ENCODE measurements at regions not wholly inside any gene's neighbourhood (a gene's known extent, or its start where the extent isn't known, plus 50 kb on each side); places are given as distances from the start of the nearest gene placed in this dataset.

- H3K18ac ChIP-seq (ENCODE audit: insufficient read length, low read depth, low read length): no peak overlapping the region
- Mint-ChIP-seq H3K4me1 (no peaks in the 10 kb centered on the region), H3K9me3 (no peaks in the 10 kb centered on the region), H3K4me3 (no peak overlapping the region), H3K27me3 (ENCODE audit: low read depth) (no peaks in the 10 kb centered on the region), H3K27ac (no peak overlapping the region), H3K36me3 (ENCODE audit: insufficient read depth in 1 of 3, low read depth in 3 of 3) (no peaks in the 10 kb centered on the region)
- no peak overlapping the region for H3T11ph ChIP-seq (ENCODE audit: low read length)
- WGBS (ENCODE audit: extremely low coverage, insufficient read length, low lambda C conversion rate): no CpG with 5 or more reads among the region's 2 CpGs
- no peaks in the 10 kb centered on the region for H3K79me1 ChIP-seq (ENCODE audit: insufficient read depth, low read depth, low read length, poor library complexity, severe bottlenecking)
- no peak overlapping the region for H3K9ac ChIP-seq (ENCODE audit: extremely low read depth, insufficient read length, low read length)
- H4K5ac ChIP-seq (ENCODE audit: insufficient read length, low read depth, low read length): no peak overlapping the region
- H4K8ac ChIP-seq (replicated peaks; ENCODE audit: insufficient read length, low read depth, low read length): no peak overlapping the region
- H3K56ac ChIP-seq (ENCODE audit: insufficient read length, low read depth, low read length): no peak overlapping the region
- H2BK120ac ChIP-seq (ENCODE audit: low read depth, low read length, poor library complexity, severe bottlenecking): no peak overlapping the region
- H2BK20ac ChIP-seq (ENCODE audit: low read depth, low read length, poor library complexity, severe bottlenecking): no peak overlapping the region
- no peaks in the 10 kb centered on the region for H3K79me2 ChIP-seq (ENCODE audit: insufficient read depth, low read length)
- H3K14ac ChIP-seq (ENCODE audit: insufficient read depth, low read length): no peak overlapping the region
- H2BK12ac ChIP-seq (ENCODE audit: insufficient read length, low read depth, low read length): no peak overlapping the region
- H2BK15ac ChIP-seq (ENCODE audit: low read depth, low read length): no peak overlapping the region
- DNase-seq: no peak
- no peak overlapping the region for H4K91ac ChIP-seq (ENCODE audit: insufficient read length, low read depth, low read length)
- H3K23ac ChIP-seq (ENCODE audit: insufficient read length, low read depth, low read length): no peak overlapping the region
- H2BK5ac ChIP-seq (ENCODE audit: insufficient read length, low read length): no peak overlapping the region
- no peaks in the 10 kb centered on the region for H3K9me3 ChIP-seq (ENCODE audit: control insufficient read depth, low read depth, low read length)
- no peaks in the 10 kb centered on the region for H4K20me1 ChIP-seq (ENCODE audit: control insufficient read depth, insufficient read depth, insufficient read length)
- no peak overlapping the region for H3K4ac ChIP-seq (ENCODE audit: low read depth, low read length)
- H2AFZ ChIP-seq (ENCODE audit: low read length): no peak overlapping the region
- H3K23me2 ChIP-seq (ENCODE audit: insufficient read length, low read depth, low read length, poor library complexity, severe bottlenecking): no peaks in the 10 kb centered on the region
- H2AK5ac ChIP-seq (ENCODE audit: insufficient read length, low read length): no peak overlapping the region
- H3K27ac ChIP-seq (ENCODE audit: insufficient read length, low read depth, low read length): no peak overlapping the region
- TF ChIP-seq CTCF (conservative IDR thresholded peaks at IDR 0.05): no peak
- no peak overlapping the region for H3K4me2 ChIP-seq (ENCODE audit: insufficient read depth, insufficient read length, low read length)
- no peaks in the 10 kb centered on the region for H3K4me1 ChIP-seq (ENCODE audit: insufficient read depth, low read length)
- H3K27me3 ChIP-seq (ENCODE audit: insufficient read depth, low read length): no peaks in the 10 kb centered on the region
Measured at GRCh38 chr5:84794486-84795035, 409.9 kb upstream of the EDIL3 start.
